H9 (cell line): ENCODE measurements at regions not wholly inside any gene's neighbourhood (a gene's known extent, or its start where the extent isn't known, plus 50 kb on each side); places are given as distances from the start of the nearest gene placed in this dataset.

Experiments used
- DNase-seq: peaks from one replicate; pipeline ENCODE4 v3.0.0-alpha.2; 2017
- H2AFZ ChIP-seq: one replicate; pipeline ENCODE4 v1.6.1; 2013; ENCODE audit warnings: mild to moderate bottlenecking, low read length, control low read depth, moderate library complexity
- H2AK5ac ChIP-seq: 2 replicates; pipeline ENCODE4 v1.6.1; 2013; ENCODE audit warnings: low read length, control low read depth, mixed read lengths; ENCODE audit not compliant: insufficient read length
- H2BK120ac ChIP-seq: one replicate; pipeline ENCODE4 v1.6.1; 2013; ENCODE audit warnings: low read depth, mild to moderate bottlenecking, low read length, control low read depth, inconsistent platforms; ENCODE audit not compliant: poor library complexity, severe bottlenecking
- H2BK12ac ChIP-seq: 2 replicates; pipeline ENCODE4 v1.6.1; 2013; ENCODE audit warnings: low read length, control low read depth, mixed read lengths, low read depth; ENCODE audit not compliant: insufficient read length
- H2BK15ac ChIP-seq: 2 replicates; pipeline ENCODE4 v1.6.1; 2013; ENCODE audit warnings: low read depth, low read length, control low read depth
- H2BK20ac ChIP-seq: one replicate; pipeline ENCODE4 v1.6.1; 2013; ENCODE audit warnings: low read depth, mild to moderate bottlenecking, low read length, control low read depth, inconsistent platforms; ENCODE audit not compliant: poor library complexity, severe bottlenecking
- H2BK5ac ChIP-seq: 2 replicates; pipeline ENCODE4 v1.6.1; 2013; ENCODE audit warnings: low read length, control low read depth, mixed read lengths; ENCODE audit not compliant: insufficient read length
- H3K14ac ChIP-seq: 2 replicates; pipeline ENCODE4 v1.6.1; 2013; ENCODE audit warnings: low read length, control low read depth; ENCODE audit not compliant: insufficient read depth
- H3K18ac ChIP-seq: 2 replicates; pipeline ENCODE4 v1.6.1; 2013; ENCODE audit warnings: low read depth, mild to moderate bottlenecking, mixed read lengths, low read length, control low read depth; ENCODE audit not compliant: insufficient read length
- H3K23ac ChIP-seq: 2 replicates; pipeline ENCODE4 v1.6.1; 2013; ENCODE audit warnings: low read length, control low read depth, mixed read lengths, low read depth; ENCODE audit not compliant: insufficient read length
- H3K23me2 ChIP-seq: 2 replicates; pipeline ENCODE4 v1.6.1; 2013; ENCODE audit warnings: low read depth, mild to moderate bottlenecking, mixed read lengths, low read length, control low read depth; ENCODE audit not compliant: insufficient read length, poor library complexity, severe bottlenecking
- H3K27ac ChIP-seq: 2 replicates; pipeline ENCODE4 v1.5.1; 2013; ENCODE audit warnings: low read length, control low read depth, mixed read lengths, low read depth; ENCODE audit not compliant: insufficient read length
- H3K27me3 ChIP-seq: 2 replicates; pipeline ENCODE4 v1.6.1; 2013; ENCODE audit warnings: low read length, control low read depth, inconsistent platforms; ENCODE audit not compliant: insufficient read depth
- H3K4ac ChIP-seq: 2 replicates; pipeline ENCODE4 v1.6.1; 2013; ENCODE audit warnings: low read depth, mild to moderate bottlenecking, control low read depth, inconsistent platforms, low read length, moderate library complexity
- H3K4me1 ChIP-seq: 2 replicates; pipeline ENCODE4 v1.6.1; 2013; ENCODE audit warnings: low read length, control low read depth, inconsistent platforms; ENCODE audit not compliant: insufficient read depth
- H3K4me2 ChIP-seq: 2 replicates; pipeline ENCODE4 v1.6.1; 2013; ENCODE audit warnings: low read length, control low read depth, mixed read lengths; ENCODE audit not compliant: insufficient read length, insufficient read depth
- H3K56ac ChIP-seq: 2 replicates; pipeline ENCODE4 v1.6.1; 2013; ENCODE audit warnings: low read depth, mild to moderate bottlenecking, mixed read lengths, low read length, control low read depth; ENCODE audit not compliant: insufficient read length
- H3K79me1 ChIP-seq: 2 replicates; pipeline ENCODE4 v1.6.1; 2013; ENCODE audit warnings: low read depth, mild to moderate bottlenecking, moderate library complexity, low read length, control low read depth, inconsistent platforms; ENCODE audit not compliant: insufficient read depth, poor library complexity, severe bottlenecking
- H3K79me2 ChIP-seq: 2 replicates; pipeline ENCODE4 v1.6.1; 2013; ENCODE audit warnings: low read length, control low read depth, inconsistent platforms; ENCODE audit not compliant: insufficient read depth
- H3K9ac ChIP-seq: 2 replicates; pipeline ENCODE4 v1.6.1; 2013; ENCODE audit warnings: low read length, control low read depth, mixed read lengths; ENCODE audit not compliant: insufficient read length; ENCODE audit errors: extremely low read depth
- H3K9me3 ChIP-seq: one replicate; pipeline ENCODE4 v1.6.1; 2013; ENCODE audit warnings: low read depth, low read length, inconsistent platforms; ENCODE audit not compliant: control insufficient read depth
- H3T11ph ChIP-seq: one replicate; pipeline ENCODE4 v1.6.1; 2013; ENCODE audit warnings: mild to moderate bottlenecking, low read length, control low read depth, inconsistent platforms
- H4K20me1 ChIP-seq: one replicate; pipeline ENCODE4 v1.6.1; 2013; ENCODE audit not compliant: control insufficient read depth, insufficient read length, insufficient read depth
- H4K5ac ChIP-seq: 2 replicates; pipeline ENCODE4 v1.6.1; 2013; ENCODE audit warnings: low read depth, mild to moderate bottlenecking, mixed read lengths, low read length, control low read depth; ENCODE audit not compliant: insufficient read length
- H4K8ac ChIP-seq: replicated peaks from 2 replicates; pipeline ENCODE4 v1.6.1; 2013; ENCODE audit warnings: low read length, control low read depth, mixed read lengths, low read depth; ENCODE audit not compliant: insufficient read length
- H4K91ac ChIP-seq: 2 replicates; pipeline ENCODE4 v1.6.1; 2013; ENCODE audit warnings: low read depth, mild to moderate bottlenecking, moderate library complexity, mixed read lengths, low read length, control low read depth; ENCODE audit not compliant: insufficient read length
- H3K27ac Mint-ChIP-seq, 3 experiments: 2 replicates in 2 of 3; 3 replicates in 1 of 3; pipeline ENCODE4 v1.8.0; 2020 to 2021; ENCODE audit warnings: mixed read lengths in 3 of 3, mild to moderate bottlenecking in 1 of 3, moderate library complexity in 1 of 3
- H3K27me3 Mint-ChIP-seq: 2 replicates; pipeline ENCODE4 v1.8.0; 2021; ENCODE audit warnings: low read depth, mild to moderate bottlenecking, moderate library complexity, mixed read lengths
- H3K36me3 Mint-ChIP-seq, 3 experiments: 2 replicates in 2 of 3; 3 replicates in 1 of 3; pipeline ENCODE4 v1.8.0; 2020 to 2021; ENCODE audit warnings: low read depth in 3 of 3, mixed read lengths in 3 of 3; ENCODE audit not compliant: insufficient read depth in 1 of 3
- H3K4me1 Mint-ChIP-seq, 2 experiments: 2 replicates each; pipeline ENCODE4 v1.8.0; 2020; ENCODE audit warnings: mixed read lengths in 2 of 2
- H3K4me3 Mint-ChIP-seq, 2 experiments: 2 replicates in 1 of 2; 3 replicates in 1 of 2; pipeline ENCODE4 v1.8.0; 2020 to 2021; ENCODE audit warnings: mild to moderate bottlenecking in 2 of 2, mixed read lengths in 2 of 2, moderate library complexity in 1 of 2
- H3K9me3 Mint-ChIP-seq, 2 experiments: 2 replicates in 1 of 2; 3 replicates in 1 of 2; pipeline ENCODE4 v1.8.0; 2020; ENCODE audit warnings: mild to moderate bottlenecking in 2 of 2, mixed read lengths in 2 of 2, moderate library complexity in 1 of 2
- CTCF ChIP-seq: fragments of 200-600 bp; sonication (generic); conservative IDR thresholded peaks from 3 replicates; pipeline ENCODE4 v1.8.0; 2021; ENCODE audit warnings: antibody characterized with exemption, mild to moderate bottlenecking
- WGBS: extraction: QIAGEN DNeasy Blood & Tissue Kit; methylation state at CpG from one replicate; pipeline ENCODE4 v1.1.7; 2013; ENCODE audit warnings: missing lambda C conversion rate, low lambda C conversion rate, mixed read lengths; ENCODE audit not compliant: insufficient read length; ENCODE audit errors: extremely low coverage; 5-methylcytosine and 5-hydroxymethylcytosine counted together

DNA sequence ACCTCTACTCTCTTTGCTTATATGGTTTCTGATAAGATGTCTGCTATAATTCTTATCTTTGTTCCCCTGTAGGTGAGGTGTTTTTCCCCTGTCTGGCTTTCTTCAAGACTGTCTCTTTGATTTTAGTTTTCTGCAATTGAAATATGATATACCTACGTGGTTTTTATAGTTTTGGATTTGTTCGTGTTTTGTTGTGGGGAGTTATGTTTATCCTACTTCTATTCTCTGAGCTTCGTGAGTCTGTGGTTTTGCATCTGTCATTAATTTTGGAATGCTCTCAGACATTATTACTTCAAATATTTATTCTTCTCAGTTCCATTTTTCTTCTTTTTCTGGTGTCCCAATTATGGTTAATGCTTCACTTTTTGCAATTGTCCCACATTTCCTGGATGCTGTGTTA is 521.3 kb downstream of the KCTD16 start:
- H3K18ac ChIP-seq = no peak overlapping the region
- H3K14ac ChIP-seq = no peak overlapping the region
- H3T11ph ChIP-seq = no peak overlapping the region
- WGBS = no CpG with 5 or more reads among the region's 3 CpGs
- H3K27me3 ChIP-seq = no peaks in the 10 kb centered on the region
- H3K23ac ChIP-seq = no peak overlapping the region
- H2AFZ ChIP-seq = no peak overlapping the region
- Mint-ChIP-seq H3K27me3 (no peaks in the 10 kb centered on the region; the same call in 1 of the 2 replicates), H3K27ac (no peak overlapping the region), H3K36me3 (peaks cover 0 to 18% (median 5%) of the 10 kb centered on the region in 3 experiments; a peak in 4 of 7 replicates), H3K4me3 (no peak overlapping the region), H3K9me3 (peaks cover 5 to 9% of the 10 kb centered on the region in 2 experiments; a peak in 3 of 5 replicates), H3K4me1 (no peaks in the 10 kb centered on the region)
- H3K27ac ChIP-seq = no peak overlapping the region
- no peak overlapping the region for H2BK20ac ChIP-seq
- TF ChIP-seq CTCF = no peak
- no peak overlapping the region for H3K56ac ChIP-seq
- H2AK5ac ChIP-seq = no peak overlapping the region
- no peak overlapping the region for H4K8ac ChIP-seq
- no peaks in the 10 kb centered on the region for H3K79me2 ChIP-seq
- H3K9me3 ChIP-seq = no peaks in the 10 kb centered on the region
- no peaks in the 10 kb centered on the region for H4K20me1 ChIP-seq
- no peak overlapping the region for H2BK15ac ChIP-seq
- no peak overlapping the region for H3K4ac ChIP-seq
- no peak overlapping the region for H2BK120ac ChIP-seq
- no peak for DNase-seq
- no peaks in the 10 kb centered on the region for H3K4me1 ChIP-seq
- H3K9ac ChIP-seq = no peak overlapping the region
- no peak overlapping the region for H4K91ac ChIP-seq
- no peaks in the 10 kb centered on the region for H3K79me1 ChIP-seq
- H3K4me2 ChIP-seq = no peak overlapping the region
- H2BK12ac ChIP-seq = no peak overlapping the region
- no peaks in the 10 kb centered on the region for H3K23me2 ChIP-seq
- no peak overlapping the region for H4K5ac ChIP-seq
- no peak overlapping the region for H2BK5ac ChIP-seq
